CD4-positive, alpha-beta T cell treated with Interleukin-17A for 1 hour (primary cell): ENCODE measurements at regions not wholly inside any gene's neighbourhood (a gene's known extent, or its start where the extent isn't known, plus 50 kb on each side); places are given as distances from the start of the nearest gene placed in this dataset.
A peak's percentile ranks its signal among the peaks of the same experiment; 100 is the strongest.

Experiments used
- DNase-seq: peaks from one replicate; pipeline ENCODE4 v3.0.0-alpha.2; 2020

DNA sequence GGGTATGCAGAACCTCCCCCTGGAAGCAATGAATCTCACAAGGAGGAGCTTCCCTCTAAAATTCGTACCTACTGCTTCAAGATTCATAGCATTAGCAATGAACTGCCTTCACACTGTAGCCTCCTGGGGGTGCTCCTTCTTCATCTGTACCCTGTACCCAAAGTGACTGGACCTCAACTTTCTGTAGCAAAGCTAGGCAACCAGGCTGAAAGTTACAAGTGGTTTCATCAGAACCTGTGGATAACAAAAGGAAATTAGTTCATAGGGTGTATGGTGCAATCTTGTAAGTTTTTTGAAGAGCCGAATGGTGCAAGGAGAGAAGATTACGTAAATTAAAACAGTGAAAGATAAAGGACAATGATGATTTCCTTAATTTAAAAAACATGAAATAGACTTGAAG, 1541.7 kb upstream of the FLRT2 start:
- no peak for DNase-seq

- no peak for DNase-seq
These were observed 1538.3 kb upstream of the FLRT2 start for GRCh38 chr14:83991666-83992065.

- no peak for DNase-seq
These were observed 1537.1 kb upstream of the FLRT2 start for GRCh38 chr14:83992857-83993256.

- no peak for DNase-seq
These were observed 1536.4 kb upstream of the FLRT2 start for GRCh38 chr14:83993545-83993944.

GRCh38 chr14:83994020-83994419, 1535.9 kb upstream of the FLRT2 start:
- no peak for DNase-seq

DNA sequence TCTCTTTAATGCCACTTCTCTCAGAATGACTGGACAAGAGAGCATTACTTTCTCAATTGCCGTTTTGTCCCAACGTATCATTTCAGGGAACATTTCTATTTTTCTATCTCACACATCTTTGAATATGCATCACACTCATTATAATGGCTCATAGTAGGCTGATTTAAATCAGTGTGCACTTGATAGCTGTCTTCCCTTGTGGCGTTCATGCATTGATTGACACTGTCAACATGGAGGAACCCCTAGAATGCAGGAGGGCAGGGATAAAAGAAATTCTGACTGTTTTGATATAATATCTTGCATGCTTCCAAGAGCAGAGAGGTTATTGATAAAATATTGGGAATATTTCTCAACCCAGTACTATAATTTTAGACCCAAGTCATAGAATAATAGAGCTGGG, 1528.9 kb upstream of the FLRT2 start:
- no peak for DNase-seq

DNA sequence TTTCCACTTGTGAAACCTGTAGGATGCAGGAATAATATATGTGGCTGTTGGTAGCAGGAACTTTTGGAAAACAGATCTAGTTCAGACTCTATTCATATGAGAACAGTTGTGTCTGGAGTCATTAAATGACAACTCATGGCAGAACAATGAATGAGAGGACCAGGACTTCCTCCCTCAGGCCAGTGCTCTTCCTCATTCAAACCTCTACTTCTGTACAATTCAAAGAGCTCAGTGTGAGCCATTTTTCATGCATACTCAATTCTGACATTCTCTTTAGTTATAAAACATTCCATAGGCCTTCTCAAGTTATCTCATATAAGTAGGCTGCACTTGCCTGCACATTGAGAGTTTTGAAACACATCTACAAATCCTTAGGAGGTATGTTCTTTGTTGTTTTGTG, 1526.6 kb upstream of the FLRT2 start:
- DNase-seq = no peak

DNA sequence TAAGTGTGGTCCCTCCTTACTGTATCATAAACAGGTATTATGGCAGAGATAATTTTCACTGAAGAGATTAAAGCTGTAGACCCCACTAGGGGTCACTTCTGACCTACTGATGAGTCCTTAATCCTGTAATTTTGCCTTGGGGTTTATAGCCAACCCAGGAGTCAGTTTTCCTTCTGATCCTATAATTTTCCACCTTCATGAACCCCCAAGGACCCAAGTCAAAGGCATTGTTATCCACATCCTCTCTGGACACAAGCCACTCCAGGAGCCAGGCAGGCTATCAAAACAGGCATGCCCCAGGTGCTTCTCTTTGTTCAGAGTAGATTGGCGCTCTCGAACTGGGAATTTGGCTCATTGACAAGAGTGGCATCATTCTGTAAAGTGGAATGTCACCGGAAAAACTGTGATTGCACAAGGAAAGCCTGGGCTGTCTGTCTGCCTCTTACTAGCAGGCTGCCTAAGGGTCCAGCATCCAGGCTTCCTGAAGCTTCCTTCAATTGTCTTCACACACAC, 1523.2 kb upstream of the FLRT2 start:
- DNase-seq = no peak

DNA sequence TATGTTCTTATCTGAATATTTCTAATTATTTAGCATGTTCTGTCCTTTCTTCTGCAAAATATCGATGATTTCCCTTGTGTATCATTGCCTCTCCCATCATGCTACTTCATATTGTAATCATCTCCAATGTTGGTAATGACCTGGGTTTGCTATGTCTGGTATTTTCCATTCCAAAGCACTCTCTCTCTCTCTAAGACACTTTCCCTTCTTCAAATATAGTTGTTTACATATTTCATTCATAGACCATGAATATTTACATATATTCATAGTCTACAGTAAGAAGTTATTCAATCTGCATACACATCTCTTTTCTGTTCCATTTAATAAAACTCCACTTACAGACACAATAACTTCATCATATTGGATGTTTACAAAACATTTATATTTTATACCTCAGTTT, 1516.5 kb upstream of the FLRT2 start:
- no peak for DNase-seq

DNA sequence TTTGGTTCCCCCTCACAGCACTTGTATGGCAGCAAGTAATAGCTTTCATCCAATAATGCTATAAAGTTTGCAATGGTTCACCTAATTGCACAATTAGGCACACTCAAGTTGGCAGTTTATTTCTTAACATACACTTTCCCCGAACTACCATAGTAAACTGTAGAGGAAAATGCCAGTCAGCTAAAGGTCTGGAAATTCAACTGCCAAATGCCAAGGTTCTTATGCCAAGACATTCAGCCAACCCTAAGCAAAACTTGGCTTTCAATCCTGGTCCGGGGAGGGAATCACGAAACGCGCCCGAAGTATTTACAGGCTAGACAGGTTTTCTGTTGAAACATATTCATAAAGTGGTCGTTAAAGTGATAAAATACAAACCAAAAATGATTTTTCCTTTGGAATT, 1512.4 kb upstream of the FLRT2 start:
- DNase-seq = no peak

- no peak for DNase-seq
These were observed 1508.5 kb upstream of the FLRT2 start for GRCh38 chr14:84021433-84021832.

DNA sequence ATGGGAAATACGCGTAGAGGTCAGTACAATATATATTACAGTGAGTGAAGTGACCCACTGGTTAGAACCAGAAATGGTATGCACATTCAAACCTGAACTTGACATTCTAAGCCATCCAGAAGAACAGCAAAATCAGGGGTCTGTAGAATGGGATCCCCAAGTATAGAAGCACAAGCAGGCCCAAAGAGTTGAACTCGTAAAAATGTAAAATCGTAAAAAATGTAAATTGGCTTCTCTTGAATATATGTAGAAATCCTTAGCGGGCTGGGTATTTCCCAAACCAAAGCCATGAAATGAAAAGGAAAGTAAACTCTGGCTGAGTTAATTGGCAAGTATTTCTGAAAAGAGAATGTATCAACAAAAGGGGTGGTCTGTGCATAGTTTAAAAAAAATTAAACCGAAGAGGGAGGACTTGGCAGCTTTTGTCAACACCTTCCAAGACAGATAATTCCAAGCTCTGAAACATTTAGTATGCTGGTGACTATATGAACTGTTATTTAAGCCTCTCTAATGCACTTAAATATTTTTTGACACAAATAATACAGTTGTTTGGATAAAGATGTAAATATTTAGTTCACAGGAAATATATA, 1505.6 kb upstream of the FLRT2 start:
- no peak for DNase-seq

- no peak for DNase-seq
These were observed 1504.6 kb upstream of the FLRT2 start for GRCh38 chr14:84025106-84026012.

DNA sequence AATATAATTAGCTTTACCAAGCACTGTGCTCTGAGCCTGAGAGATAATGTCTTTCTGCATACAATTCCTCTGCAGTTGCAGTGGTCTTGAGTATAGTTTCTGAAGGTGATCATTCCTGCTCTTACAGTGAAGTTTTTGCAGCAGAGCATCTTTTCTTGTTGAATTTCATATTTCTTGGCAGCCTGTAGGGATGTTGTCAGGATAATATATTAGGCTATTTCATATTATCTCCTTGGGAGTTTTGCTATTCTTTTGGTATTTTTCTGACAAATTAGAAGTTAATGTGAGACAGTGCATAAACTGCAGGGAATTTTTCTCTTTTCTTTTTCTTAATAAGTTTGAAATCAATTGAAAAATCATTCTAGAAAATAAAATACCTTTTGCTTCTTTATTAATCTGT, 1502.6 kb upstream of the FLRT2 start:
- no peak for DNase-seq

DNA sequence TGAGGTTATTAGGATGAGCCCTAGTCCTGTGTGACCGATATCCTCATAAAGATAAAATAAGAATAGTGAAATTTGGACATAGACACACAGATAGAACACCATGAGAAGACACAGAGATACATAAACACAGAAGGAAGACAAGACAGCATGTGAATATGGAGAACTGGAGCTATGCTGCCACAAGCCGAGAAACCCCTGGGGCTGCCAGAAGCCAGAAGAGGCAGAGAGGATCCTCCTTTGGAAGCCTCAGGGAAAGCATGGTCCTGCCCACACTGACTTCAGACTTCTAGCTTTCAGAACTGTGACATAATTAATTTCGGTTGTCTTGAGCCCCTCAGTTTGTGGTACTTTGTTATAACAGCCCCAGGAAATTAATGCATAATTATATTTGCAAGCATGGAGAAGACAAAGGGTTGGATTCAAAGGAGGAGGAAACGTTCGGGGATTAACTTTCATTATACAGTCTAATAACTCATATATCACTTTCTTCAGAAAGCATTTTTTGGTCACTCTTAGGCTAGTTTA, 1501.8 kb upstream of the FLRT2 start:
- no peak for DNase-seq

DNA sequence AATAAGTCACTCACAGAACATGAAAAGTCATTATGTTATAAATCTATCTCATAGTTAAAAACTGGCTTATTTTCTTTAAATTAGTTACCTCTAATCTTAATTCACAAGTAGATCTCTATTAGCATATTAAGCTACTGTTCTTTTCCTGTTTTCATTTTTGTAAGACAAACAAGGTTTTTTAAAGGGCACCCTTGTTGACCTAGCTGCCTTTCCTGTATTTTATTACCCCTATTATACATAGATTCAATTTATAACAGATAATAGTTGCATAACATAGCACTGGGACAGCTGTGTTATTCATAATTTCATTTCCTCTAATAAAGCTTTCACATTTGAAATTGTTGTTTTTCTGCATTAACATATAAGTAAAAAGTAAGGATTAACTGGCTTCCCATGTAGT, 1500.7 kb upstream of the FLRT2 start:
- no peak for DNase-seq

DNA sequence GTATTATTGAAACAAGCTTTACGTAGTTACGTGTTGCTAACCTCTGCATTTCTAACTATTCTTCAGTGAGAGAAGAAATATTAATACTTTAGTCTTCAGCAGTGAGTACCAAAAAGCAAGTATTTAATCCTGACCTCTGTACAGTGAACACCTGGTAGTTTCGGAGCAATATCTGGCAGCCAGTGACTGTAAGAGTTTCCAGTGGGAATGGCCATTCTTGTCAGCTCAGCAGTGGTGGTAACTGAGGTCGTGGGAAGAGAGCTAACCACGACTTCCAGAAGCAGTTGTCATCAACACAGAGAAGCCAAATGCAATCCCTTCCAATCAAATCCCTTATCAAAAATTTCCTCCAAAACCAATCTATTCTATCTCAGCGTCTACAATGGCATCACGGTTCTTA, 1500.2 kb upstream of the FLRT2 start:
- DNase-seq = no peak

- DNase-seq = peak; percentile 15
These were observed 1493.1 kb upstream of the FLRT2 start for GRCh38 chr14:84036840-84037239.

GRCh38 chr14:84037593-84037992, 1492.4 kb upstream of the FLRT2 start:
- no peak for DNase-seq

- no peak for DNase-seq
These were observed 1489.8 kb upstream of the FLRT2 start for GRCh38 chr14:84040101-84040500.

DNA sequence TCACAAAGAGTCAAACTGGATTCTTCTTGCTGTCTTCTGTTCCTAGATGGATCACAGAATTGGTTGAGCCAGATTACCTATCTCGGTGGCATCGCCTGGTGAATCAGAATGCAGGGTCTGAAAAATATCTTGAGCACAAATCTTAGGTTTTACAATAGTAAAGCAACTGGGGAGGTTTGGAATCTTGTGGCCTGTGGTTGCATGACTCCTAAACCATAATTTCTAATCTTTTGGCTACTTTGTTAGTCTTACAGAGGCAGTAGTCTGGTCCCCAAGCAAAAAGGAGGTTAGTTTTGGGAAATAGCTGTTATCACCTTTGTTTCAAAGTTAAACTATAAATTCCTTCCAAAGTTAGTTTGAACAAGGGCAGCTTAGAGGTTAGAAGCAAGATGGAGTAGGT, 1488.5 kb upstream of the FLRT2 start:
- DNase-seq = no peak

GRCh38 chr14:84042992-84043391, 1487.0 kb upstream of the FLRT2 start:
- DNase-seq = no peak

DNA sequence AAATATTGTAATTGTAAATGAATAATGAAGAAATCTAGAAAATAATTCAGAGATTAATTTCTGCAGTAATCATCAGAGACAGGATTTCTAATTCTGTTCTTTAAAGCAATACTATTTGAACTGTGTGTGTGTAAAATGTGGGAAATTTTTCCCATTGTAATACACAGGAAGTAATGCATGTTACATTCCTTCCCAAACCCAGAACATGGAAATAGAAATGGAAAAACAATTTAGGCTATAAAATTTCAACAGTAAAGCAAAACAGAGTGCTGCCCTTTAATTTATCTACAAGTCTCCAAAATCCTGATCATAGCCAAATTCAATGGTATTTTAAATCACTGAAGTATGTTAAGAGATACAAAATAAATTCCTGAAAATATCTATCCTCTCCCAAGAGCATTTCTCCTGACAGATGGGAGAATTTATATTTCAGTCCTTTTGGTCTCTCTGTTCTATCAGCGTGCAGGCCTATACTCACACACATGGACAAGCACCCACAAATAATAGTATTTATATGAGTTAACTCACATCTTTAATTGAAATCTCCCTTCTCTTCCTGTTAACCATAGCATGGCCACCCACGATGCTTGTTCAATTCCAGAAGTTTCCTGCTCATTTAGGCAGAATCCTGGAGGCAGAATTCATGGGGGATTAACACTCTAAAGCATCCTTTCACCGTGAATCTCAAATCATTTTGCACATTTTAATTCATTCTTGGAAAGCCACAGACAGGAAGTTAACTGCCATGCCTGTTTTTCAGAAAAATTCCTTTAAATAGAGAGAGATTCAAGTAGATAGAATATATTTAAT, 1465.4 kb upstream of the FLRT2 start:
- DNase-seq = no peak
